ENCODE measurements at regions not wholly inside any gene's neighbourhood (a gene's known extent, or its start where the extent isn't known, plus 50 kb on each side); places are given as distances from the start of the nearest gene placed in this dataset.

- H3K36me3 Mint-ChIP-seq: no peaks in the 10 kb centered on the region
- no peaks in the 10 kb centered on the region for H3K27me3 Mint-ChIP-seq (ENCODE audit: low read depth)
- H3K4me3 Mint-ChIP-seq: no peak overlapping the region
- peaks cover 12% of the 10 kb centered on the region for H3K4me1 Mint-ChIP-seq
- DNase-seq (ENCODE audit: low spot score in 2 of 2, unreplicated experiment in 2 of 2): no peak
- H3K9me3 Mint-ChIP-seq: peaks cover 4% of the 10 kb centered on the region
- no peak for TF ChIP-seq CTCF (IDR thresholded peaks at IDR 0.05; ENCODE audit: unreplicated experiment)
- no peak overlapping the region for H3K27ac Mint-ChIP-seq
Observed at GRCh38 chr10:27607591-27607990, 103.5 kb downstream of the RAB18 start.

GRCh38 chr10:27611236-27611635 lies 107.1 kb downstream of the RAB18 start:
- TF ChIP-seq CTCF (IDR thresholded peaks at IDR 0.05; ENCODE audit: unreplicated experiment): no peak
- Mint-ChIP-seq H3K36me3 (no peaks in the 10 kb centered on the region), H3K9me3 (no peaks in the 10 kb centered on the region), H3K27me3 (ENCODE audit: low read depth) (no peaks in the 10 kb centered on the region), H3K4me3 (no peak overlapping the region), H3K27ac (no peak overlapping the region), H3K4me1 (peaks cover 28% of the 10 kb centered on the region)
- no peak for DNase-seq (ENCODE audit: low spot score in 2 of 2, unreplicated experiment in 2 of 2)

- no peak overlapping the region for H3K4me3 Mint-ChIP-seq
- no peaks in the 10 kb centered on the region for H3K9me3 Mint-ChIP-seq
- peak overlapping the region; percentile 9 for H3K27ac Mint-ChIP-seq
- H3K36me3 Mint-ChIP-seq: no peaks in the 10 kb centered on the region
- DNase-seq (ENCODE audit: low spot score in 2 of 2, unreplicated experiment in 2 of 2): no peak
- H3K27me3 Mint-ChIP-seq (ENCODE audit: low read depth): no peaks in the 10 kb centered on the region
- no peak for TF ChIP-seq CTCF (IDR thresholded peaks at IDR 0.05; ENCODE audit: unreplicated experiment)
- peaks cover 28% of the 10 kb centered on the region for H3K4me1 Mint-ChIP-seq
Observed at GRCh38 chr10:27611744-27612550, 107.8 kb downstream of the RAB18 start.

- no peak for DNase-seq (ENCODE audit: low spot score in 2 of 2, unreplicated experiment in 2 of 2)
- H3K27ac Mint-ChIP-seq: no peak overlapping the region
- H3K4me3 Mint-ChIP-seq: no peak overlapping the region
- no peaks in the 10 kb centered on the region for H3K27me3 Mint-ChIP-seq (ENCODE audit: low read depth)
- no peaks in the 10 kb centered on the region for H3K36me3 Mint-ChIP-seq
- H3K4me1 Mint-ChIP-seq: peaks cover 28% of the 10 kb centered on the region
- no peaks in the 10 kb centered on the region for H3K9me3 Mint-ChIP-seq
- TF ChIP-seq CTCF (IDR thresholded peaks at IDR 0.05; ENCODE audit: unreplicated experiment): no peak
Observed at GRCh38 chr10:27612551-27613035, 108.5 kb downstream of the RAB18 start.

GRCh38 chr10:27614776-27615175 lies 110.7 kb downstream of the RAB18 start:
- H3K36me3 Mint-ChIP-seq: no peaks in the 10 kb centered on the region
- TF ChIP-seq CTCF (IDR thresholded peaks at IDR 0.05; ENCODE audit: unreplicated experiment): no peak
- no peaks in the 10 kb centered on the region for H3K27me3 Mint-ChIP-seq (ENCODE audit: low read depth)
- no peak overlapping the region for H3K4me3 Mint-ChIP-seq
- no peaks in the 10 kb centered on the region for H3K9me3 Mint-ChIP-seq
- H3K27ac Mint-ChIP-seq: no peak overlapping the region
- H3K4me1 Mint-ChIP-seq: peaks cover 36% of the 10 kb centered on the region
- DNase-seq (ENCODE audit: low spot score in 2 of 2, unreplicated experiment in 2 of 2): no peak

Measured in mesothelial cell of epicardium (in vitro differentiated cells).